ENCODE measurements at regions not wholly inside any gene's neighbourhood (a gene's known extent, or its start where the extent isn't known, plus 50 kb on each side); places are given as distances from the start of the nearest gene placed in this dataset.

- no peak for TF ChIP-seq JUNB (IDR thresholded peaks at IDR 0.05; ENCODE audit: unreplicated experiment)
- no peak for TF ChIP-seq CREB1 (CRISPR knock-in tag; IDR thresholded peaks at IDR 0.05; ENCODE audit: low read depth)
- TF ChIP-seq POLR2AphosphoS5 (IDR thresholded peaks at IDR 0.05; ENCODE audit: low read depth): no peak
These were observed 1043.1 kb downstream of the JRKL start (continued) for GRCh38 chr11:97432926-97433325.

- peaks cover 12% of the 10 kb centered on the region for H3K4me1 Mint-ChIP-seq
- peaks cover 2% of the 10 kb centered on the region; the same call in 1 of the 3 replicates for H3K9me3 Mint-ChIP-seq
- H3K36me3 Mint-ChIP-seq (ENCODE audit: low read depth): no peaks in the 10 kb centered on the region
- Histone ChIP-seq H3K4me1 (ENCODE audit: insufficient read depth) (peaks cover 10% of the 10 kb centered on the region), H3K4me3 (no peak overlapping the region), H3K27ac (ENCODE audit: low read depth) (no peak overlapping the region), H3K4me2 (no peak overlapping the region), H3K27me3 (ENCODE audit: insufficient read depth) (no peaks in the 10 kb centered on the region), H2AFZ (no peak overlapping the region), H3K79me2 (replicated peaks; ENCODE audit: insufficient read depth) (no peaks in the 10 kb centered on the region), H3K36me3 (ENCODE audit: insufficient read depth) (no peaks in the 10 kb centered on the region), H3K9me2 (ENCODE audit: insufficient read depth) (peaks cover 3% of the 10 kb centered on the region; the same call in 1 of the 2 replicates), H4K20me1 (replicated peaks; ENCODE audit: insufficient read depth) (no peaks in the 10 kb centered on the region), H3F3A (replicated peaks; ENCODE audit: low read depth) (no peaks in the 10 kb centered on the region)
- H3K27ac Mint-ChIP-seq: peak overlapping the region; percentile 58; the same call in 1 of the 2 replicates
- ATAC-seq (no peak), DNase-seq (ENCODE audit: low spot score) (peak; percentile 4)
- no peak for TF ChIP-seq NANOG (IDR thresholded peaks at IDR 0.05; ENCODE audit: borderline replicate concordance)
- no peak for TF ChIP-seq REST (IDR thresholded peaks at IDR 0.05; ENCODE audit: unreplicated experiment)
- TF ChIP-seq EZH2phosphoT487 (IDR thresholded peaks at IDR 0.05; ENCODE audit: unreplicated experiment): no peak
- TF ChIP-seq ETS1 (IDR thresholded peaks at IDR 0.05): no peak
- no peak overlapping the region for H3K4me3 Mint-ChIP-seq
- H3K27me3 Mint-ChIP-seq (ENCODE audit: insufficient read depth, low read depth, poor library complexity): no peaks in the 10 kb centered on the region
These were observed 1055.7 kb downstream of the JRKL start for GRCh38 chr11:97445561-97445960.

- H3K36me3 Mint-ChIP-seq (ENCODE audit: low read depth): no peaks in the 10 kb centered on the region
- H2AFZ ChIP-seq: no peak overlapping the region
- no peaks in the 10 kb centered on the region for H3K4me1 ChIP-seq (ENCODE audit: insufficient read depth)
- H3K9me2 ChIP-seq (ENCODE audit: insufficient read depth): no peaks in the 10 kb centered on the region
- no peak overlapping the region for H3K4me3 Mint-ChIP-seq
- H3K9me3 Mint-ChIP-seq: no peaks in the 10 kb centered on the region
- no peak overlapping the region for H3K27ac ChIP-seq (ENCODE audit: low read depth)
- H3K4me1 Mint-ChIP-seq: peaks cover 4% of the 10 kb centered on the region; the same call in 2 of the 3 replicates
- no peaks in the 10 kb centered on the region for H4K20me1 ChIP-seq (replicated peaks; ENCODE audit: insufficient read depth)
- no peak overlapping the region for H3K4me3 ChIP-seq
- H3K4me2 ChIP-seq: no peak overlapping the region
- no peak for ATAC-seq
- no peaks in the 10 kb centered on the region for H3K79me2 ChIP-seq (replicated peaks; ENCODE audit: insufficient read depth)
- H3F3A ChIP-seq (replicated peaks; ENCODE audit: low read depth): no peaks in the 10 kb centered on the region
- no peaks in the 10 kb centered on the region for H3K27me3 Mint-ChIP-seq (ENCODE audit: insufficient read depth, low read depth, poor library complexity)
- DNase-seq (ENCODE audit: low spot score): no peak
- H3K36me3 ChIP-seq (ENCODE audit: insufficient read depth): no peaks in the 10 kb centered on the region
- H3K27ac Mint-ChIP-seq: no peak overlapping the region
- H3K27me3 ChIP-seq (ENCODE audit: insufficient read depth): no peaks in the 10 kb centered on the region
- TF ChIP-seq CTCF (conservative IDR thresholded peaks at IDR 0.05; ENCODE audit: low read depth in 2 of 2) (no peak), JUNB (IDR thresholded peaks at IDR 0.05; ENCODE audit: unreplicated experiment) (no peak), REST (IDR thresholded peaks at IDR 0.05; ENCODE audit: unreplicated experiment) (no peak), NANOG (IDR thresholded peaks at IDR 0.05; ENCODE audit: borderline replicate concordance) (no peak), EZH2phosphoT487 (IDR thresholded peaks at IDR 0.05; ENCODE audit: unreplicated experiment) (no peak), ETS1 (IDR thresholded peaks at IDR 0.05) (no peak), POLR2AphosphoS5 (IDR thresholded peaks at IDR 0.05; ENCODE audit: low read depth) (no peak)
These were observed 1061.6 kb downstream of the JRKL start for GRCh38 chr11:97451441-97451840.

Measured in GM23338 (cell line).